Myocyte (in vitro differentiated cells): ENCODE measurements at regions not wholly inside any gene's neighbourhood (a gene's known extent, or its start where the extent isn't known, plus 50 kb on each side); places are given as distances from the start of the nearest gene placed in this dataset. TPM values are rescaled to one million over a fixed set of nuclear protein-coding genes. Genes with fewer than 3 reads are reported as not detected.
"Not testable (repeated sequence)": the region's sequence is repeated elsewhere in the genome, so short reads cannot be mapped to it uniquely, and the experiment has no call there.

Experiments used
- DNase-seq: peaks from one replicate; pipeline ENCODE4 v3.0.0-alpha.2; 2012; ENCODE audit warnings: low read depth
- microRNA counts: library from miRNA; unstranded; fragments of <30 nt; microRNA quantifications from one replicate; lab custom pipeline; 2016
- microRNA-seq: library from miRNA; unstranded; fragments of <30 nt; microRNA quantifications from one replicate; pipeline ENCODE4, GENCODE V29; 2016

DNA sequence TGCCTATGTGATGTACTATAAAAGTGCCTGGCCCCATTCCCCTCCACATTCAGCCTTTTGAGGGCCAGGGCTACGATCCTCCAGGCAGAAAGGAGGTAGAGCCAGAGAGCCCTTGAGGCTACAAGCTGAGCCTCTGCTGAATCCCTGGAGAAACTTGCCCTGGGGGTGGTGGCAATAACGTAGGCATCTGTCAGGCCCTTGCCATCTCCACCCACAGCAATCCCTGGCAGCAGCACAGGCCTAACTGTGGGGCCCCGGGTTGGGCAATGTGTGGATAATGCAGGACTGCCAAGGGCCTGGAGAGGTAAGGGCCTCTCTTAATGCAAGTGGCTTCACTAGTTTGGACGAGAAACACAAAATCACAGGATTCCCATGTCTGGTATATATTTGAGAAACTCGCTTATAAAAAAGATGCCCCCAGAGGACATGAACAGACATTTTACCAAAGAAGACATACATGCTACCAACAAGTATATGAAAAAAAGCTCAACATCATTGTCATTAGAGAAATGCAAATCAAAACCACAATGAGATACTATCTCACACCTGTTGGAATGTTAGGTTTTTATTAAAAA is 99.0 kb downstream of the QRSL1 start:
- peak; percentile 45 for DNase-seq

DNA sequence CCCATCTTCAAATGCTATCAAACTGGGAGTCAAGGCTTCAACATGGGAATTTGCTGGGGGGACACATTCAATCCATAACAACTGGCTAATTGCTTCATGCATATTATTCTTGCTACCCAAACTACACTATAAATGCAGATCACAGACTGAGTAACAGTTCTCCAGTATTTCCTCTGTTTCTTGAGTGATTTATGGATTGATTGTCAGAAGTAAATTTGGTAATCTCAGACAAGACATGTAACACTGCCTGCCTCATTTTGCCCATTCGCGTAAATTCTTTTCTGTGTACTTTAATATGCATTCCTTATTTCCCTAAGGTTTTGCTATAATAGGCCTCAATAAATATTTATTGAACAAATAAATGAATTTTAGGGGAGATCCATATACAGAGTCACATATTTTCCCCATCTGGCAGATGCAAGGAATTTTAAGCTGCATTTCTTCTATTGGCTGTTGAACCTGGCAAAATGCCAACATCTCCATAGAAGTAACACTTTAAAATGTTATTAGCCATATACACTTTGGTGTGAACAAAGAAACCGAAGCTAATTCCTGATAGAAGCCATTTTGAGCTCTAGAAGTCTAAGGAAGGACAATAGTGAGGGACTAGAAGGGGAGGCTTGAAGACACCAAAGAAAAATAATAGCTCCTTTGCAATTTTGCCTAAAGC is 98.2 kb downstream of the QRSL1 start:
- no peak for DNase-seq

DNA sequence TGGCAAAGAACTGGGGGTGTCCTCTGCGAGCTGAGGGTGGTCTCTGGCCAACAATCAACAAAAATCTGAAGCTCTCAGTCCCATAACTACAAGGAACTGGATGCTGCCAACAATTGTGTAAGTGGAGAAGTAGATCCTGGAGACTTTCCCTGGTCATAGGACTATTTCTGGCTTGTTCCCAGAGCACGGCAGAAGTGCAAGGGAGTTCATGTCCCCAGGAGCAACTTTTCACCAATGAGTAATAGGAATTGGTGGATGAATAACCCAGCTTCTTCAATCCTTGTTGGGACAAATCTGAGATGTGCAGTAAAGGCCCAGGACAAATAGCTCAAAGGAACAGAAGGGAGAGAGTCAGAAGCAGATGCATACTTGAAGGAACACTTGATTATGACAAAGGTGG is 95.5 kb downstream of the QRSL1 start:
- DNase-seq = no peak

DNA sequence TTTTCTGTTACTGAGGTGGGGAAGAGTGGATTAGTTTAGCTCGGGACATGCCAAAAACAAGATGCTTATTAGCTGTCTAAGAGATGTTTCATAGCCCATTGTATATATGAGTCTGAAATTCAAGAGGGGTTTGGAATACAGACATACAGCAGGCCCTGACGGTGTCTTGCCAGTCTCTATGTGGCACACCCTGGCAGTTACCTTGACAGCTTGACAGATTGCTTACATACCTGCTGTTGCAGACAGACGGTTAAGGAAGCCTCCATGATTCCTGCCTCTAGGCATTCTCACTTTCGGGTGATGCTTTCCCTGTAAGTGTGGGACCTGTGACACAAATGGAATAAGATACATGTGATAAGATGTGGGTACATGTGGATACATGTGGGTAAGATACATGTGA is 95.0 kb downstream of the QRSL1 start:
- DNase-seq = no peak

DNA sequence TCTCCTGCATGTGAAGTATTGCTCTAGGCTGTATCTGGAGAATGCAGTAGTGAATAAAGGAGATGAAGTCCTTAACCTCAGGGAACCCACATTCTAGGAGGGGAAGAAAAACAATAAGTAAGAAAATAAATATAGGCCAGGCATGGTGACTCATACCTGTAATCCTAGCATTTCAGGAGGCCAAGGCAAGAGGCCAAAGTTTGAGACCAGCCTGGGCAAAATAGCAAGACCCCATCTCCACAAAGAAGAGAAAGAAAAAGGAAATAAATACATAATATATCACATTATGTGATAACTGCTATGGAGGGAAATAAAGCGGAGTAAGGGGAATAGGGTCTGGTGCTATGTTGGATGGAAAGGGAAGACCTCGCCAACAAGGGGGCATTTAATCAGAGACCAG is 94.0 kb downstream of the QRSL1 start:
- DNase-seq = not testable (repeated sequence)

DNA sequence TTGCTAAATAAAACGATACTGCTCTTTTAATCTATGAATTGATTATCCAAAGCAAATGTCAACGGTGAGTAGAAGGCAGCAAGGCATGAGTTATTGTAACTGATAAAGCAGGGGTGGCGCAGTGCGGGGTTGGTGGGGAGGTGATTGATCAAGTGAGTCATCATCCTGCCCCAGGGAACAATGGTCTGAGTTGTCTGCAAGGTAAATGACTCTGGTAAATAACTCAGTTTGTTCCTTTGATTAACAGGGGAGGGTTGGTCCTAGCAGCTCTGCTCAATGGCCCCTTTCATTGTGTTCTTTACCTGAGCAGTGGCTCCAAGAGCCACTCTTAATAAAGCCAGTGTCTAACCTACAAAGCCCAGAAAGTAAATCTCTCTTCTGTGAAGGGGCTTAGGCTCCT is 91.8 kb downstream of the QRSL1 start:
- not testable (repeated sequence) for DNase-seq

MicroRNAs in the stretch of these regions (microRNA counts, 767-probe panel; counts per million panel counts)
- microRNA hsa-miR-587 (lab: Ali Mortazavi, UCI) = not detected

Small RNA genes lying in the stretch of these regions (microRNA-seq; reads per million reads assigned to microRNA genes)
- not detected for gene MIR587
